Body of pancreas (tissue), 4 donors: ENCODE measurements at regions not wholly inside any gene's neighbourhood (a gene's known extent, or its start where the extent isn't known, plus 50 kb on each side); places are given as distances from the start of the nearest gene placed in this dataset.

Experiments
- CTCF ChIP-seq, 7 experiments: fragments of 450-650 bp in 4 of 7; fragments of 200-600 bp in 3 of 7; sonication (generic) in 3 of 7; IDR thresholded peaks; one replicate each; pipeline ENCODE4 v1.5.1; 2016 to 2019; ENCODE audit warnings: antibody characterized with exemption in 7 of 7
- POLR2A ChIP-seq, 3 donors: fragments of 450-650 bp; IDR thresholded peaks; one replicate each; pipeline ENCODE4 v1.6.1; 2016; ENCODE audit warnings: antibody characterized with exemption in 3 of 3, mild to moderate bottlenecking in 2 of 3

GRCh38 chr7:26991796-26992195 lies 104.0 kb downstream of the HOXA1 start:
- TF ChIP-seq CTCF (IDR thresholded peaks at IDR 0.05) (no peak), POLR2A (IDR thresholded peaks at IDR 0.05) (no peak)
